OCI-LY3 (cell line): ENCODE measurements at regions not wholly inside any gene's neighbourhood (a gene's known extent, or its start where the extent isn't known, plus 50 kb on each side); places are given as distances from the start of the nearest gene placed in this dataset.

ENCODE experiments used
- EZH2phosphoT487 ChIP-seq: fragments of 200-600 bp; shearing (Covaris generic); IDR thresholded peaks from 2 replicates; pipeline ENCODE4 v1.6.1; 2018; ENCODE audit warnings: antibody characterized with exemption, mixed run types, low read depth
- TF ChIP-seq, protein P1 (sequence below): fragments of 200-600, 300-600 bp; sonication (generic); IDR thresholded peaks from 2 replicates; pipeline ENCODE4 v1.5.1; 2014; ENCODE audit warnings: antibody characterized with exemption, low read length, low read depth

DNA sequence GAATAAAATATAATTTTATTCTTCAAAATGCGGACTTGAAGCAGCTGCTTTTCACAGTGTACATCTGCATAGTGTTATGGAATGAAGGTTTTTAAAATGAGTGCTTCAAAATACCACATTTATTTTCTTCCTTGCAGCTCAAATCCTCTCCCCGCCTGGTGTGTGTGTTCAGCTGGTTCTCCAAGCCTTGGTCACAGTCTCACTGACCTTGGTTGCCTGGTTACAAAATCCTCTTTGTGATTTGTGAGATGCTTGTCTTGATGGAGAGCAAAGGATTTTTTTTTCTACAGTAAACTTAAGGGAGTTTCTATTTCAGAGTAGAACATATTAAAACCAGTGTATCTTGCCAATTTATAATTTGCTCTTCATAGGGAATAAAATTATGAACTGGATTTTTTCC is 139.2 kb downstream of the PCDH18 start:
- TF ChIP-seq, protein P1, sequence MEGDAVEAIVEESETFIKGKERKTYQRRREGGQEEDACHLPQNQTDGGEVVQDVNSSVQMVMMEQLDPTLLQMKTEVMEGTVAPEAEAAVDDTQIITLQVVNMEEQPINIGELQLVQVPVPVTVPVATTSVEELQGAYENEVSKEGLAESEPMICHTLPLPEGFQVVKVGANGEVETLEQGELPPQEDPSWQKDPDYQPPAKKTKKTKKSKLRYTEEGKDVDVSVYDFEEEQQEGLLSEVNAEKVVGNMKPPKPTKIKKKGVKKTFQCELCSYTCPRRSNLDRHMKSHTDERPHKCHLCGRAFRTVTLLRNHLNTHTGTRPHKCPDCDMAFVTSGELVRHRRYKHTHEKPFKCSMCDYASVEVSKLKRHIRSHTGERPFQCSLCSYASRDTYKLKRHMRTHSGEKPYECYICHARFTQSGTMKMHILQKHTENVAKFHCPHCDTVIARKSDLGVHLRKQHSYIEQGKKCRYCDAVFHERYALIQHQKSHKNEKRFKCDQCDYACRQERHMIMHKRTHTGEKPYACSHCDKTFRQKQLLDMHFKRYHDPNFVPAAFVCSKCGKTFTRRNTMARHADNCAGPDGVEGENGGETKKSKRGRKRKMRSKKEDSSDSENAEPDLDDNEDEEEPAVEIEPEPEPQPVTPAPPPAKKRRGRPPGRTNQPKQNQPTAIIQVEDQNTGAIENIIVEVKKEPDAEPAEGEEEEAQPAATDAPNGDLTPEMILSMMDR, result no peak
- TF ChIP-seq EZH2phosphoT487, result no peak
